RWPE1 (cell line): ENCODE measurements at regions not wholly inside any gene's neighbourhood (a gene's known extent, or its start where the extent isn't known, plus 50 kb on each side); places are given as distances from the start of the nearest gene placed in this dataset.

Experiments used
- CTCF ChIA-PET: fragments of 350-600 bp; sonication (Branson Sonifier 250); formaldehyde crosslinking; extraction: SDS; loops from one replicate; lab custom pipeline; 2021; lab: Yijun Ruan, JAX
- POLR2A ChIA-PET: fragments of 400-600 bp; formaldehyde crosslinking; extraction: SDS; loops from one replicate; lab custom pipeline; 2020; ENCODE audit warnings: antibody characterized with exemption; ENCODE audit not compliant: low non-redundant PET; lab: Yijun Ruan, JAX
- DNase-seq: peaks from one replicate; pipeline ENCODE4 v3.0.0; 2012; ENCODE audit warnings: low spot score
- H3K27ac ChIP-seq: fragments of 450-650 bp; 2 replicates; pipeline ENCODE4 v1.5.1; 2017
- TF ChIP-seq, protein P1 (sequence below): fragments of 450-650 bp; conservative IDR thresholded peaks from 2 replicates; pipeline ENCODE4 v1.5.1; 2017; ENCODE audit warnings: low read depth, mild to moderate bottlenecking

DNA sequence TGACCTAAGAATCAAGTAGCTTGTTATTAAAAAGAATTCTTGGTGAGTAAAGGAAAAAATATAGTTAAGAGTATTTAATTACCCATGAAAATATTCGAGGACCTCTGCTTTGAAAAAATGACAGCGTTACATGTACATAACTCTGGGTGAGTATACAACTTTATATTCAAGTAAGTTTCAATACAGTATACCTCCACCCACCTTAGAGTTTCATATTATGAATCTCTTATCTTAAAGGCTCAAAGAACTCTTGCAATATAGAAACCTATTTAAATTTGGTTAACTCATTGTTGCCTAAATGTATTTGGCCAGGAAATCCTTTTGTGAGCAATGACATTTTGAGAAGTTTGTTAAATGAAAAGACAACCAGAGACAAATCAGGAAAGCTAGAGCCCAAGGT is 138.2 kb downstream of the QDPR start:
- ChIA-PET CTCF (no interaction called here), POLR2A (no interaction called here)
- DNase-seq: no peak
- TF ChIP-seq, protein P1, sequence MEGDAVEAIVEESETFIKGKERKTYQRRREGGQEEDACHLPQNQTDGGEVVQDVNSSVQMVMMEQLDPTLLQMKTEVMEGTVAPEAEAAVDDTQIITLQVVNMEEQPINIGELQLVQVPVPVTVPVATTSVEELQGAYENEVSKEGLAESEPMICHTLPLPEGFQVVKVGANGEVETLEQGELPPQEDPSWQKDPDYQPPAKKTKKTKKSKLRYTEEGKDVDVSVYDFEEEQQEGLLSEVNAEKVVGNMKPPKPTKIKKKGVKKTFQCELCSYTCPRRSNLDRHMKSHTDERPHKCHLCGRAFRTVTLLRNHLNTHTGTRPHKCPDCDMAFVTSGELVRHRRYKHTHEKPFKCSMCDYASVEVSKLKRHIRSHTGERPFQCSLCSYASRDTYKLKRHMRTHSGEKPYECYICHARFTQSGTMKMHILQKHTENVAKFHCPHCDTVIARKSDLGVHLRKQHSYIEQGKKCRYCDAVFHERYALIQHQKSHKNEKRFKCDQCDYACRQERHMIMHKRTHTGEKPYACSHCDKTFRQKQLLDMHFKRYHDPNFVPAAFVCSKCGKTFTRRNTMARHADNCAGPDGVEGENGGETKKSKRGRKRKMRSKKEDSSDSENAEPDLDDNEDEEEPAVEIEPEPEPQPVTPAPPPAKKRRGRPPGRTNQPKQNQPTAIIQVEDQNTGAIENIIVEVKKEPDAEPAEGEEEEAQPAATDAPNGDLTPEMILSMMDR: no peak
- H3K27ac ChIP-seq: no peak overlapping the region

DNA sequence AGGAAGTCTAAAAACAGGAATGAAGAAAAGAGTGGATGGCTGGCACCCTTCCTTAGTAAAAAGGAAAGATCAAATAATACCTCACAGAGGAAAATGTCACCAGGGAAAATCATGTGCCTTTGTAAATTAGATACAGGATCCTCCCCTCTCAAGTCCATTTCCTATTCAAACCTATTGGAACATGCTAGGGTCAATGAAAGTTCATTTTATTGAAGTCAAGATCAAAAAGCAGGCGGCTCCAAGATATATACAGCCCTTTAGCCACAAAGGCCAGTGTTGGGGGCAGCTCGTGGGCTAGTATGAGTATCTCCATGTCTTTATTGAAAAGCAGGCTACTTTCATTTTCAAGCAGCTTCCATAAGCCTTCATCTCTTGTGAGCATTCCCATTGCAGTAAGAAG is 141.1 kb downstream of the QDPR start:
- TF ChIP-seq, protein P1: no peak
- POLR2A ChIA-PET: no interaction called here
- CTCF ChIA-PET: no interaction called here

DNA sequence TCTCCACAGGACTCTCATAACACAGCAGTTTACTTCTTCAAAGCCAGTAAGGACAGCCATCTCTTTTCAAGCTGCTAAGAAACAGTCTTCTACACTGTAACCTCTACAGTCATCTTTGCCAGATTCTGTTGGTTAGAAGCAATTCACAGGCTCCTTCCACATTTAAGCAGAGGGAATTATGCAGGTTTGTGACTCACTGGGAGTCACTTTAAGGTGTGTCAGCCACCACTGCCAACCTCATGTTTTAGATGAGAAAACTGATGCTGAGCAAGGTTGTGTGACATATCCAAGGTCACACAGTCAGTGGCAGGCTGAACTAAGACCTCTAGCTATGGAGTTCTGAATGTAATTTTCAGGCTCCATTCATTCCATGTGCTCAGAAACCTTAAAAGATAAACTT is 143.5 kb downstream of the QDPR start:
- DNase-seq: no peak
- TF ChIP-seq, protein P1: no peak
- CTCF ChIA-PET: no interaction called here
- POLR2A ChIA-PET: no interaction called here
- no peak overlapping the region for H3K27ac ChIP-seq

More for the DNA sequence above, 141.1 kb downstream of the QDPR start:
- no peak overlapping the region for H3K27ac ChIP-seq
- no peak for DNase-seq

DNA sequence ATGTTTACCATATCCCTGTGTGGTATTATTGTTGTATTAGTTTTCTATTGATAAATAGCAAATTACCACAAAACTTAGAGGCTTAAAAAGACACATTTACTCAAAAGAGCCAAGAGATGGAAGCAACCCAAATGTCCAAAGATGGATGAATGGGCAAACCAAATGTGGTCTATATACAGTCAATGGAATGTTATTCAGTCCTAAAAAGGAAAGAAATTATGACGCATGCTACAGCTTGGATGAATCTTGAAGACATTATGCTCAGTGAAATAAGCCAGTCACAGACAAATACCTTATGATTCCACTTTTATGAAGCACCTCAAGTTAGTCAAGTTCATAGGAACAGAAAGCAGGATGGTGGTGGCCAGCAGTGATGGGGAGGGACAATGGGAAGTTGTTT is 144.7 kb downstream of the QDPR start:
- DNase-seq: no peak
- POLR2A ChIA-PET: no interaction called here
- CTCF ChIA-PET: no interaction called here
- TF ChIP-seq, protein P1: no peak
- no peak overlapping the region for H3K27ac ChIP-seq

DNA sequence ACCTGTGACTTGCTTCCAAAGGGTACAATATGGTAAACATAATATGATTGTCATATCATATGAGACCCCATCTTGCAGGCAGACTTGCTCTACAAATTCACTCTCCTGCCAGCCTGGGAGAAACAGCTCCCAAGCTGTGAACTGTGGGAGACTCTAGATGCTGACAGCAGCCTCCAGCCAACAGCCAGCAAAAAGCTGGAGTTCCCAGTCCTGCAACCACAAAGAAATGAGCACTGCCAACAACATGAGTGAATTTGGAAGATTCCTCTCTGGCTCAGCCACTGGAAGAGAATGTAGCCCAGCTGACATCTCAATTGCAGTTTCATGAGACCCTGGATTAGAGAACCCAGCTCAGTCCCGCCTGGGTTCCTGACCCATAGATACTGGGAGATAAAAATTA is 145.4 kb downstream of the QDPR start:
- CTCF ChIA-PET: interaction anchor here (0.6 kb wide), 1 partner anchor 303 kb away, joined by 5 read pairs; no protein-coding TSS in a partner anchor

DNA sequence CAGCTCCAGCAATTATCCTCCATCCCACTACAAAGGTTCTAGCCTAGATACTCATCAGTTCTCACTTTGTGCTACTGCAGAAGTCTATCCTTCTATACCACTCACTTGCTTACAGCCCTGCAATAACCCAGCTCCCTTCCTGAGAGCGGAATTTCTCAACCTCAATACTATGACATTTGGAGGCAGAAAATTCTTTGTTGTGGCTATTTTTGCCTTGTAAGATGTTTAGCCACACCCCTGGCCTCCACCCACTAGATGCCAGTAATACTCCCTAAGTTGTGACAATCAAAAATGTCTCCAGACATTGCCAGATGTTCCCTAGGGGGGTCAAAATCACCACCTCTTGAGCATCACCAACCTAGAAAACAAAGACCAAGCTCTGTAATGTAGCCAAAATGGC is 149.5 kb downstream of the QDPR start:
- TF ChIP-seq, protein P1: no peak
- DNase-seq: no peak
- ChIA-PET CTCF (no interaction called here), POLR2A (no interaction called here)
- H3K27ac ChIP-seq: no peak overlapping the region

More for the DNA sequence above, 145.4 kb downstream of the QDPR start:
- DNase-seq: no peak
- H3K27ac ChIP-seq: no peak overlapping the region
- POLR2A ChIA-PET: no interaction called here
- TF ChIP-seq, protein P1: no peak

DNA sequence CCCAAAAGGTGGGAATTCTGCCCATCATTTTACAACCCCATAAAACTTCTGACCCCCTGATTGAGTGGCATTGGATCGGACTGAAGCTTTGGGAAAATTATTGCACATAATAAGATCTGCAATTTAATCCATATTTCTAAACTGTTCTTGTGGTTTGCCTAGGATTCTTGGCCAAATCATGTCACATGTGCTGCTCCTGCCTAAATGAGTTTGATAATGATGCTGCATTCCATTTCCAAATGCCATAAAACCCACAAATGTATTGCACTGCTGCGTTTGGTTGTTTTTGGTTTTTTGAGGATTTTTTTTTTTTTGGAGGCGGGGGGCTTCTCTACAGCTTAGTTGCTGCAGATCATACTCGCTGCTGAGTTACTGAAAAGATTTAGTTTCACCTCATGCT is 153.6 kb downstream of the QDPR start:
- H3K27ac ChIP-seq: no peak overlapping the region
- CTCF ChIA-PET: no interaction called here
- TF ChIP-seq, protein P1: no peak
- DNase-seq: no peak
- POLR2A ChIA-PET: no interaction called here
